ENCODE measurements at regions not wholly inside any gene's neighbourhood (a gene's known extent, or its start where the extent isn't known, plus 50 kb on each side); places are given as distances from the start of the nearest gene placed in this dataset.

GRCh38 chr5:143933451-143933850 lies 121.5 kb downstream of the HMHB1 start:
- Mint-ChIP-seq H3K36me3 (peaks cover 0 to 23% (median 12%) of the 10 kb centered on the region in 3 donors), H3K4me3 (no peak overlapping the region), H3K27ac (no peak overlapping the region), H3K27me3 (peaks cover 0 to 5% (median 0%) of the 10 kb centered on the region in 5 donors), H3K4me1 (no peaks in the 10 kb centered on the region), H3K9me3 (peaks cover 3 to 35% (median 26%) of the 10 kb centered on the region in 9 donors)
- no peak for DNase-seq
- no peak for ATAC-seq
- POLR2A ChIA-PET = no interaction called here

- ATAC-seq = no peak
- Mint-ChIP-seq H3K4me1 (no peaks in the 10 kb centered on the region), H3K27me3 (peaks cover 0 to 5% (median 0%) of the 10 kb centered on the region in 5 donors), H3K36me3 (peaks cover 0 to 28% (median 12%) of the 10 kb centered on the region in 3 donors), H3K9me3 (peaks cover 11 to 43% (median 29%) of the 10 kb centered on the region in 9 donors), H3K4me3 (no peak overlapping the region), H3K27ac (no peak overlapping the region)
- no peak for DNase-seq
- POLR2A ChIA-PET = no interaction called here
Observed at GRCh38 chr5:143934821-143935220, 122.9 kb downstream of the HMHB1 start.

GRCh38 chr5:143938230-143938629 lies 126.3 kb downstream of the HMHB1 start:
- POLR2A ChIA-PET = no interaction called here
- ATAC-seq (no peak), DNase-seq (no peak)
- Mint-ChIP-seq H3K36me3 (peaks cover 0 to 25% (median 13%) of the 10 kb centered on the region in 3 donors), H3K9me3 (peaks cover 11 to 55% (median 33%) of the 10 kb centered on the region in 9 donors), H3K27me3 (peaks cover 0 to 1% (median 0%) of the 10 kb centered on the region in 5 donors), H3K4me1 (no peaks in the 10 kb centered on the region), H3K27ac (no peak overlapping the region), H3K4me3 (no peak overlapping the region)

GRCh38 chr5:143946837-143947236 lies 134.9 kb downstream of the HMHB1 start:
- H3K27ac Mint-ChIP-seq = no peak overlapping the region
- POLR2A ChIA-PET = no interaction called here
- DNase-seq (no peak), ATAC-seq (no peak)
- H3K9me3 Mint-ChIP-seq = peaks cover 15 to 71% (median 35%) of the 10 kb centered on the region in 9 donors
- peaks cover 0 to 34% (median 11%) of the 10 kb centered on the region in 3 donors for H3K36me3 Mint-ChIP-seq
- no peak overlapping the region for H3K4me3 Mint-ChIP-seq
- H3K4me1 Mint-ChIP-seq = peaks cover 0 to 2% (median 0%) of the 10 kb centered on the region in 4 donors
- H3K27me3 Mint-ChIP-seq = peaks cover 0 to 18% (median 7%) of the 10 kb centered on the region in 5 donors

GRCh38 chr5:143947313-143947712 lies 135.4 kb downstream of the HMHB1 start:
- DNase-seq (no peak), ATAC-seq (no peak)
- POLR2A ChIA-PET = no interaction called here
- H3K4me3 Mint-ChIP-seq = no peak overlapping the region
- H3K27ac Mint-ChIP-seq = no peak overlapping the region
- peaks cover 0 to 34% (median 11%) of the 10 kb centered on the region in 3 donors for H3K36me3 Mint-ChIP-seq
- peaks cover 0 to 2% (median 0%) of the 10 kb centered on the region in 4 donors for H3K4me1 Mint-ChIP-seq
- H3K9me3 Mint-ChIP-seq = peaks cover 13 to 69% (median 35%) of the 10 kb centered on the region in 9 donors
- H3K27me3 Mint-ChIP-seq = peaks cover 0 to 18% (median 7%) of the 10 kb centered on the region in 5 donors

- POLR2A ChIA-PET = no interaction called here
Observed at GRCh38 chr5:143952809-143953208, 140.8 kb downstream of the HMHB1 start.

GRCh38 chr5:143953851-143954250 lies 141.9 kb downstream of the HMHB1 start:
- Mint-ChIP-seq H3K4me1 (peaks cover 0 to 2% (median 0%) of the 10 kb centered on the region in 4 donors), H3K9me3 (peaks cover under 1 to 14% (median 4%) of the 10 kb centered on the region in 9 donors), H3K36me3 (peaks cover 0 to 10% (median 3%) of the 10 kb centered on the region in 3 donors), H3K27me3 (peaks cover 6 to 21% (median 11%) of the 10 kb centered on the region in 5 donors), H3K27ac (no peak overlapping the region), H3K4me3 (no peak overlapping the region)
- no peak for DNase-seq
- POLR2A ChIA-PET = interaction anchor here (0.7 kb wide), 1 partner anchor 1229 kb away, joined by 7 read pairs; no protein-coding TSS in a partner anchor
- no peak for ATAC-seq

More at GRCh38 chr5:143952809-143953208, 140.8 kb downstream of the HMHB1 start:
- DNase-seq = no peak
- peaks cover 6 to 19% (median 8%) of the 10 kb centered on the region in 5 donors for H3K27me3 Mint-ChIP-seq
- peaks cover 0 to 12% (median 6%) of the 10 kb centered on the region in 3 donors for H3K36me3 Mint-ChIP-seq
- peaks cover 4 to 17% (median 11%) of the 10 kb centered on the region in 9 donors for H3K9me3 Mint-ChIP-seq
- H3K27ac Mint-ChIP-seq = no peak overlapping the region
- no peak for ATAC-seq
- H3K4me3 Mint-ChIP-seq = no peak overlapping the region
- peaks cover 0 to 2% (median 0%) of the 10 kb centered on the region in 4 donors for H3K4me1 Mint-ChIP-seq

- Mint-ChIP-seq H3K9me3 (peaks cover 0 to 5% (median 0%) of the 10 kb centered on the region in 9 donors), H3K4me3 (no peak overlapping the region), H3K4me1 (no peaks in the 10 kb centered on the region), H3K36me3 (no peaks in the 10 kb centered on the region), H3K27ac (no peak overlapping the region), H3K27me3 (peaks cover 0 to 15% (median 6%) of the 10 kb centered on the region in 5 donors)
- POLR2A ChIA-PET = interaction anchor here (0.5 to 0.7 kb wide), 2 partner anchors 32 to 70 kb away, joined by 3 read pairs; no protein-coding TSS in a partner anchor
- DNase-seq = no peak
- ATAC-seq = no peak
Observed at GRCh38 chr5:143955141-143955540, 143.2 kb downstream of the HMHB1 start.

- Mint-ChIP-seq H3K9me3 (peaks cover 0 to 5% (median 0%) of the 10 kb centered on the region in 9 donors), H3K27me3 (peaks cover 0 to 14% (median 6%) of the 10 kb centered on the region in 5 donors), H3K27ac (no peak overlapping the region), H3K4me1 (no peaks in the 10 kb centered on the region), H3K36me3 (no peaks in the 10 kb centered on the region), H3K4me3 (no peak overlapping the region)
- DNase-seq (no peak), ATAC-seq (no peak)
- POLR2A ChIA-PET = no interaction called here
Observed at GRCh38 chr5:143957455-143957854, 145.5 kb downstream of the HMHB1 start.

GRCh38 chr5:143962201-143962600 lies 150.2 kb downstream of the HMHB1 start:
- Mint-ChIP-seq H3K27ac (no peak overlapping the region), H3K27me3 (peaks cover 0 to 12% (median 3%) of the 10 kb centered on the region in 5 donors), H3K4me3 (no peak overlapping the region), H3K9me3 (peaks cover 0 to 3% (median 0%) of the 10 kb centered on the region in 9 donors), H3K4me1 (peaks cover 0 to 2% (median 0%) of the 10 kb centered on the region in 4 donors), H3K36me3 (no peaks in the 10 kb centered on the region)
- no peak for DNase-seq
- ATAC-seq = no peak
- POLR2A ChIA-PET = no interaction called here

GRCh38 chr5:143964919-143965318 lies 153.0 kb downstream of the HMHB1 start:
- no peaks in the 10 kb centered on the region for H3K9me3 Mint-ChIP-seq
- peaks cover 0 to 7% (median 0%) of the 10 kb centered on the region in 5 donors for H3K27me3 Mint-ChIP-seq
- POLR2A ChIA-PET = no interaction called here
- H3K4me1 Mint-ChIP-seq = peaks cover 0 to 2% (median 0%) of the 10 kb centered on the region in 4 donors
- no peak overlapping the region for H3K4me3 Mint-ChIP-seq
- no peak overlapping the region for H3K27ac Mint-ChIP-seq
- ATAC-seq = no peak
- no peaks in the 10 kb centered on the region for H3K36me3 Mint-ChIP-seq
- DNase-seq = no peak

GRCh38 chr5:143966280-143966679 lies 154.3 kb downstream of the HMHB1 start:
- Mint-ChIP-seq H3K27ac (peak overlapping the region in 1 of 10 donors; percentile 36), H3K4me1 (peaks cover 0 to 2% (median 0%) of the 10 kb centered on the region in 4 donors), H3K9me3 (no peaks in the 10 kb centered on the region), H3K4me3 (no peak overlapping the region), H3K27me3 (peaks cover 5 to 12% (median 6%) of the 10 kb centered on the region in 5 donors), H3K36me3 (no peaks in the 10 kb centered on the region)
- POLR2A ChIA-PET = no interaction called here
- ATAC-seq (no peak), DNase-seq (no peak)

- ATAC-seq = no peak
- POLR2A ChIA-PET = no interaction called here
- H3K9me3 Mint-ChIP-seq = no peaks in the 10 kb centered on the region
- H3K4me1 Mint-ChIP-seq = peaks cover 0 to 2% (median 0%) of the 10 kb centered on the region in 4 donors
- H3K27ac Mint-ChIP-seq = no peak overlapping the region
- H3K36me3 Mint-ChIP-seq = no peaks in the 10 kb centered on the region
- H3K4me3 Mint-ChIP-seq = no peak overlapping the region
- H3K27me3 Mint-ChIP-seq = peaks cover 2 to 25% (median 11%) of the 10 kb centered on the region in 5 donors
- peak in 3 of 10 donors; percentile 21 to 34 (median 22) for DNase-seq
Observed at GRCh38 chr5:143968071-143968878, 156.3 kb downstream of the HMHB1 start.

Measured in naive thymus-derived CD8-positive, alpha-beta T cell (primary cell).